HepG2 (cell line): ENCODE measurements at regions not wholly inside any gene's neighbourhood (a gene's known extent, or its start where the extent isn't known, plus 50 kb on each side); places are given as distances from the start of the nearest gene placed in this dataset.

Source experiments
- ATAC-seq: fragments of 200-7000 bp; cut with Tn5 transposase; 3 replicates; pipeline ENCODE4 v1.9.1; 2020; ENCODE audit warnings: mild to moderate bottlenecking, moderate library complexity
- BruUV-seq: library from RNA; stranded (reverse); fragments of 400-500 nt; replicated peaks from 2 replicates; lab custom pipeline; 2021; lab: Mats Ljungman, UMichigan
- CTCF ChIA-PET: fragments of 300-600 bp; formaldehyde crosslinking; extraction: SDS; loops from one replicate; lab custom pipeline; 2021; ENCODE audit warnings: low total read pairs, inconsistent platforms, low intra/inter-chr PET ratio; lab: Yijun Ruan, JAX
- POLR2A ChIA-PET: fragments of 350-600 bp; sonication (Branson Sonifier 250); formaldehyde crosslinking; loops from one replicate; lab custom pipeline; 2020; ENCODE audit warnings: antibody characterized with exemption, inconsistent platforms; lab: Yijun Ruan, JAX
- DNase-seq: peaks from one replicate; pipeline ENCODE4 v3.0.0-alpha.2; 2015; ENCODE audit warnings: low spot score
- FAIRE-seq: peaks from 3 replicates; lab custom pipeline; 2011; peaks lifted over from hg19 to GRCh38; lab: Jason Lieb, UNC
- H2AFZ ChIP-seq: one replicate; pipeline ENCODE4 v1.6.1; 2011; ENCODE audit warnings: low read length, inconsistent platforms
- H3K27ac ChIP-seq: fragments of 300-600 bp; 3 replicates; pipeline ENCODE4 v1.8.0; 2011; ENCODE audit warnings: mixed run types, mild to moderate bottlenecking, mixed read lengths, low read length, inconsistent platforms; ENCODE audit not compliant: insufficient read depth; ENCODE audit errors: extremely low read length
- H3K27me3 ChIP-seq, 2 experiments: fragments of 200-600 bp in 1 of 2; 2 replicates in 1 of 2; 3 replicates in 1 of 2; pipeline versions ENCODE4 v1.6.0 to v1.8.0; 2011; ENCODE audit warnings: low read length in 2 of 2, mild to moderate bottlenecking in 2 of 2, moderate library complexity in 2 of 2, inconsistent platforms in 1 of 2; ENCODE audit not compliant: insufficient read depth in 2 of 2, control insufficient read depth in 1 of 2
- H3K36me3 ChIP-seq, 2 experiments: fragments of 200-600 bp in 1 of 2; replicated peaks in 1 of 2; 2 replicates in 1 of 2; 3 replicates in 1 of 2; pipeline versions ENCODE4 v1.5.1 to v1.8.0; 2011; ENCODE audit warnings: low read length in 2 of 2, inconsistent platforms in 1 of 2; ENCODE audit not compliant: insufficient read depth in 2 of 2, control insufficient read depth in 1 of 2
- H3K4me1 ChIP-seq: 2 replicates; pipeline ENCODE4 v1.5.1; 2012; ENCODE audit warnings: low read length, inconsistent platforms; ENCODE audit not compliant: insufficient read depth
- H3K4me2 ChIP-seq: 2 replicates; pipeline ENCODE4 v1.6.0; 2011; ENCODE audit warnings: low read depth, low read length, inconsistent platforms
- H3K4me3 ChIP-seq, 3 experiments: fragments of 200-600 bp in 1 of 3; sonication (generic), shearing (Covaris generic) in 1 of 3; replicated peaks in 1 of 3; 2 replicates each; pipeline ENCODE4 v1.5.1; 2011 to 2016; ENCODE audit warnings: low read length in 3 of 3, inconsistent platforms in 2 of 3, low read depth in 2 of 3, mild to moderate bottlenecking in 2 of 3, control low read depth in 1 of 3, mixed read lengths in 1 of 3; ENCODE audit not compliant: insufficient read depth in 1 of 3
- H3K79me2 ChIP-seq: one replicate; pipeline ENCODE4 v1.6.1; 2011; ENCODE audit warnings: low read length, inconsistent platforms; ENCODE audit not compliant: insufficient read depth
- H3K9ac ChIP-seq: 2 replicates; pipeline ENCODE4 v1.6.0; 2011; ENCODE audit warnings: mild to moderate bottlenecking, low read depth, low read length, inconsistent platforms; ENCODE audit not compliant: insufficient read depth
- H3K9me3 ChIP-seq: 2 replicates; pipeline ENCODE4 v1.5.1; 2012; ENCODE audit warnings: mild to moderate bottlenecking, low read length
- H4K20me1 ChIP-seq: 2 replicates; pipeline ENCODE4 v1.6.0; 2011; ENCODE audit warnings: inconsistent platforms, mild to moderate bottlenecking, low read length, moderate library complexity; ENCODE audit not compliant: insufficient read depth
- ATRX ChIP-seq: sonication (generic); formaldehyde crosslinking; IDR thresholded peaks from 2 replicates; pipeline ENCODE4 v1.4.0; 2020; ENCODE audit warnings: missing genetic modification reagents, borderline replicate concordance
- BRD4 ChIP-seq: sonication (generic); formaldehyde crosslinking; IDR thresholded peaks from 2 replicates; pipeline ENCODE4 v1.4.0; 2020; ENCODE audit warnings: missing genetic modification reagents
- MLLT10 ChIP-seq: sonication (generic); formaldehyde crosslinking; IDR thresholded peaks from 2 replicates; pipeline ENCODE4 v1.4.0; 2020; ENCODE audit warnings: missing genetic modification reagents
- NFRKB ChIP-seq: fragments of 450-650 bp; IDR thresholded peaks from 2 replicates; pipeline ENCODE4 v1.6.1; 2017
- NR3C1 ChIP-seq: sonication (generic); formaldehyde crosslinking; IDR thresholded peaks from 2 replicates; pipeline ENCODE4 v1.4.0; 2020; ENCODE audit warnings: missing genetic modification reagents
- PREB ChIP-seq: sonication (generic); formaldehyde crosslinking; IDR thresholded peaks from 2 replicates; pipeline ENCODE4 v1.4.0; 2020; ENCODE audit warnings: missing genetic modification reagents
- U2AF1 ChIP-seq: fragments of 200-400 bp; formaldehyde crosslinking; optimal IDR thresholded peaks from 2 replicates; pipeline ENCODE3; 2017; ENCODE audit warnings: mild to moderate bottlenecking, low read depth, low read length
- ZBTB7A ChIP-seq: sonication (generic); formaldehyde crosslinking; IDR thresholded peaks from 2 replicates; pipeline ENCODE4 v1.8.0; 2022; ENCODE audit warnings: mild to moderate bottlenecking, missing genetic modification reagents
- ZFP62 ChIP-seq: sonication (generic); formaldehyde crosslinking; IDR thresholded peaks from 2 replicates; pipeline ENCODE4 v1.4.0; 2020; ENCODE audit warnings: missing genetic modification reagents
- ZNF460 ChIP-seq: sonication (generic); formaldehyde crosslinking; IDR thresholded peaks from 2 replicates; pipeline ENCODE4 v1.5.1; 2020; ENCODE audit warnings: missing genetic modification reagents, mild to moderate bottlenecking, borderline replicate concordance
- ZNF724P ChIP-seq: sonication (generic); formaldehyde crosslinking; IDR thresholded peaks from 2 replicates; pipeline ENCODE4 v1.8.0; 2022; ENCODE audit warnings: missing genetic modification reagents, borderline replicate concordance
- ZNF781 ChIP-seq: sonication (generic); formaldehyde crosslinking; IDR thresholded peaks from 2 replicates; pipeline ENCODE4 v1.5.1; 2020; ENCODE audit warnings: borderline replicate concordance, mild to moderate bottlenecking, missing genetic modification reagents; ENCODE audit errors: not compliant biosample characterization
- ZXDC ChIP-seq: sonication (generic); formaldehyde crosslinking; IDR thresholded peaks from 2 replicates; pipeline ENCODE4 v1.5.0; 2020; ENCODE audit warnings: mild to moderate bottlenecking, missing genetic modification reagents
- WGBS: methylation state at CpG from one replicate; pipeline ENCODE4 v1.1.6; 2017; ENCODE audit warnings: low lambda C conversion rate; 5-methylcytosine and 5-hydroxymethylcytosine counted together
- in situ Hi-C: cut with HindIII; loops from 2 replicates; pipeline ENCODE4 v1.10.0; 2017; ENCODE audit warnings: low pct_unique_long_range_greater_than_20kb; ENCODE audit not compliant: extremely low pct_ligation_motif_present
- intact Hi-C: fragments of 100-400 bp; cut with micrococcal nuclease; formaldehyde crosslinking; loops from one replicate; pipeline ENCODE4 v1.10.0; 2022; ENCODE audit not compliant: unreplicated experiment
- TF ChIP-seq, protein P1 (sequence below): sonication (generic); formaldehyde crosslinking; IDR thresholded peaks from 2 replicates; pipeline ENCODE4 v1.5.1; 2020; ENCODE audit warnings: missing genetic modification reagents, mild to moderate bottlenecking, borderline replicate concordance
- TF ChIP-seq, protein P2 (sequence below): sonication (generic); formaldehyde crosslinking; IDR thresholded peaks from 2 replicates; pipeline ENCODE4 v1.5.0; 2020; ENCODE audit warnings: mild to moderate bottlenecking, low read depth, missing genetic modification reagents, borderline replicate concordance

DNA sequence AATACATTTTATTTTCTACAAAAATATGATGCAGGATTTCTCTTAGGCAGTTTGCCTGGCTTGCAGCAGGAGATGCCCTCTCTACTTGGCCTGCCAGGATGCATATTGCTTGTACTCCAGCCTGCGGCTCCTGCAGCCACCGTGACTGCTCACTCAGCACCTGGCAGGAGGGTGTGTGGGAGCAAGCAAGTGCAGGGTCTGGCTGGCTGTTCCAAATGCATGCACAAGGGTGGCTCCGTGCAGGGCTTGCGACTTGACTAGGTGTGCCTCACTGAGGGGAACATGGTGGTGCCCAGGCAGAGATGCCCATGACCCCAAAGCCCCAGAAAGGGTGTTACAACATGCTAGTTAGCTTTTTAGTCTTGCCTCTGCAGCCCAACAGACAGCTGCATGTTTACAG, 1240.2 kb upstream of the ALCAM start:
- no peak for FAIRE-seq
- no TSS peak for BruUV-seq
- in situ Hi-C loops (no loop called here), intact Hi-C loops (no loop called here)
- no peak overlapping the region for H3K4me3 ChIP-seq
- H3K9ac ChIP-seq, result no peak overlapping the region
- POLR2A ChIA-PET, result no interaction called here
- DNase-seq, result no peak
- no peak for ATAC-seq
- no peaks in the 10 kb centered on the region for H3K27me3 ChIP-seq
- H4K20me1 ChIP-seq, result no peaks in the 10 kb centered on the region
- H3K27ac ChIP-seq, result no peak overlapping the region
- no peaks in the 10 kb centered on the region for H3K79me2 ChIP-seq
- CTCF ChIA-PET, result no interaction called here
- TF ChIP-seq PREB (CRISPR knock-in tag), result no peak
- no peak for TF ChIP-seq ZNF724P (CRISPR knock-in tag)
- TF ChIP-seq ZBTB7A (CRISPR knock-in tag), result no peak
- no peak for TF ChIP-seq ZNF460 (CRISPR knock-in tag)
- no peak for TF ChIP-seq NR3C1 (CRISPR knock-in tag)
- no peak for TF ChIP-seq BRD4 (CRISPR knock-in tag)
- TF ChIP-seq, protein P1, sequence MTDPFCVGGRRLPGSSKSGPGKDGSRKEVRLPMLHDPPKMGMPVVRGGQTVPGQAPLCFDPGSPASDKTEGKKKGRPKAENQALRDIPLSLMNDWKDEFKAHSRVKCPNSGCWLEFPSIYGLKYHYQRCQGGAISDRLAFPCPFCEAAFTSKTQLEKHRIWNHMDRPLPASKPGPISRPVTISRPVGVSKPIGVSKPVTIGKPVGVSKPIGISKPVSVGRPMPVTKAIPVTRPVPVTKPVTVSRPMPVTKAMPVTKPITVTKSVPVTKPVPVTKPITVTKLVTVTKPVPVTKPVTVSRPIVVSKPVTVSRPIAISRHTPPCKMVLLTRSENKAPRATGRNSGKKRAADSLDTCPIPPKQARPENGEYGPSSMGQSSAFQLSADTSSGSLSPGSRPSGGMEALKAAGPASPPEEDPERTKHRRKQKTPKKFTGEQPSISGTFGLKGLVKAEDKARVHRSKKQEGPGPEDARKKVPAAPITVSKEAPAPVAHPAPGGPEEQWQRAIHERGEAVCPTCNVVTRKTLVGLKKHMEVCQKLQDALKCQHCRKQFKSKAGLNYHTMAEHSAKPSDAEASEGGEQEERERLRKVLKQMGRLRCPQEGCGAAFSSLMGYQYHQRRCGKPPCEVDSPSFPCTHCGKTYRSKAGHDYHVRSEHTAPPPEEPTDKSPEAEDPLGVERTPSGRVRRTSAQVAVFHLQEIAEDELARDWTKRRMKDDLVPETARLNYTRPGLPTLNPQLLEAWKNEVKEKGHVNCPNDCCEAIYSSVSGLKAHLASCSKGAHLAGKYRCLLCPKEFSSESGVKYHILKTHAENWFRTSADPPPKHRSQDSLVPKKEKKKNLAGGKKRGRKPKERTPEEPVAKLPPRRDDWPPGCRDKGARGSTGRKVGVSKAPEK (CRISPR knock-in tag), result no peak
- TF ChIP-seq ZXDC (CRISPR knock-in tag), result no peak
- no peak for TF ChIP-seq ZFP62 (CRISPR knock-in tag)
- TF ChIP-seq NFRKB, result no peak
- no peak for TF ChIP-seq MLLT10
- no peak for TF ChIP-seq U2AF1
- TF ChIP-seq ATRX, result no peak
- TF ChIP-seq, protein P2, sequence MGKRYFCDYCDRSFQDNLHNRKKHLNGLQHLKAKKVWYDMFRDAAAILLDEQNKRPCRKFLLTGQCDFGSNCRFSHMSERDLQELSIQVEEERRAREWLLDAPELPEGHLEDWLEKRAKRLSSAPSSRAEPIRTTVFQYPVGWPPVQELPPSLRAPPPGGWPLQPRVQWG, result no peak
- no peak for TF ChIP-seq ZNF781 (CRISPR knock-in tag)
- H3K9me3 ChIP-seq, result no peaks in the 10 kb centered on the region
- WGBS, result 32% methylated on average over 3 of the region's 4 CpGs
- H3K36me3 ChIP-seq, result no peaks in the 10 kb centered on the region
- no peaks in the 10 kb centered on the region for H3K4me1 ChIP-seq
- H3K4me2 ChIP-seq, result no peak overlapping the region
- H2AFZ ChIP-seq, result no peak overlapping the region
